ENCODE measurements at regions not wholly inside any gene's neighbourhood (a gene's known extent, or its start where the extent isn't known, plus 50 kb on each side); places are given as distances from the start of the nearest gene placed in this dataset.

- Histone ChIP-seq H3K4me2 (ENCODE audit: control insufficient read depth, extremely low read depth, insufficient read depth, low read depth, low read length) (no peak overlapping the region), H3K36me3 (ENCODE audit: control insufficient read depth in 2 of 2, extremely low read depth in 1 of 2, insufficient read depth in 2 of 2, low read length in 2 of 2) (no peaks in the 10 kb centered on the region), H3K27ac (ENCODE audit: control insufficient read depth, insufficient read depth, low read length) (no peak overlapping the region), H3K9me1 (ENCODE audit: control insufficient read depth, extremely low read depth, insufficient read depth, low read length) (no peaks in the 10 kb centered on the region), H3K9ac (ENCODE audit: control insufficient read depth, extremely low read depth, insufficient read depth, low read length) (no peak overlapping the region), H3K27me3 (ENCODE audit: control insufficient read depth, extremely low read depth, insufficient read depth, low read length) (peaks cover 16% of the 10 kb centered on the region), H3K4me3 (ENCODE audit: control insufficient read depth in 2 of 3, extremely low read depth in 1 of 3, insufficient read depth in 2 of 3, low read depth in 1 of 3, low read length in 3 of 3) (no peak overlapping the region), H3K9me3 (ENCODE audit: control insufficient read depth, low read depth, low read length) (no peaks in the 10 kb centered on the region), H4K20me1 (ENCODE audit: control insufficient read depth, extremely low read depth, insufficient read depth, low read length) (no peaks in the 10 kb centered on the region), H3K4me1 (ENCODE audit: control insufficient read depth, extremely low read depth, insufficient read depth, low read length) (no peaks in the 10 kb centered on the region), H2AFZ (ENCODE audit: control insufficient read depth, low read length) (no peak overlapping the region), H3K79me2 (ENCODE audit: control insufficient read depth, insufficient read depth, low read length) (no peaks in the 10 kb centered on the region)
- dilution Hi-C loops (cut with MboI; ENCODE audit: extremely low pct_ligation_motif_present, low sequenced_read_pairs): no loop called here
- no peak for FAIRE-seq
- DNase-seq (ENCODE audit: low read depth, low spot score): no peak
- TF ChIP-seq CTCF (optimal IDR thresholded peaks at IDR 0.05 in 1 of 3, IDR thresholded peaks at IDR 0.05 in 1 of 3, conservative IDR thresholded peaks at IDR 0.05 in 1 of 3; ENCODE audit: extremely low read depth in 1 of 3, insufficient read depth in 2 of 3, low read length in 3 of 3) (no peak), EZH2 (IDR thresholded peaks at IDR 0.05; ENCODE audit: low read length) (no peak)
Measured at GRCh38 chr10:91040343-91040742, 119.5 kb upstream of the ANKRD1 start.

DNA sequence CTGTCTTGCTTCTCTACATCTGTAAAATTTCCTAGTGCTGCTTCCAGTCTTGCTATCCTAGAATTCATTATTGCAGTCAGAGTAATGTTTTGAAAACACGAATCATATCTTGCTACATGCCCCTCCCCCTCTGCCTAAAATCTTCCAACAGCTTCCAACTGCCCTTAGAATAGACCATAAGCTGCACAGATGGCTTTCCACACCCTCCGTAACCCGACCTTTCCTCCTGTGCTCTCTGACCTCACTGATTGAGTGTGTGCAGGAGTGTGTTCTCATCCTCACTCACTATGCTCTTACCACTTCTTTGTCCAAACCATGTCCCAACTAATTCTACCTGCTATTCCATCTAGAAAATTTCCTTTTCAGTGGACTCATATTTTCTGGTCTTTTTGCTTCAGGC lies 121.2 kb upstream of the ANKRD1 start:
- Histone ChIP-seq H4K20me1 (ENCODE audit: control insufficient read depth, extremely low read depth, insufficient read depth, low read length) (no peaks in the 10 kb centered on the region), H3K27me3 (ENCODE audit: control insufficient read depth, extremely low read depth, insufficient read depth, low read length) (peaks cover 17% of the 10 kb centered on the region), H3K79me2 (ENCODE audit: control insufficient read depth, insufficient read depth, low read length) (no peaks in the 10 kb centered on the region), H3K4me3 (ENCODE audit: control insufficient read depth in 2 of 3, extremely low read depth in 1 of 3, insufficient read depth in 2 of 3, low read depth in 1 of 3, low read length in 3 of 3) (no peak overlapping the region), H3K4me2 (ENCODE audit: control insufficient read depth, extremely low read depth, insufficient read depth, low read depth, low read length) (no peak overlapping the region), H2AFZ (ENCODE audit: control insufficient read depth, low read length) (no peak overlapping the region), H3K36me3 (ENCODE audit: control insufficient read depth in 2 of 2, extremely low read depth in 1 of 2, insufficient read depth in 2 of 2, low read length in 2 of 2) (no peaks in the 10 kb centered on the region), H3K4me1 (ENCODE audit: control insufficient read depth, extremely low read depth, insufficient read depth, low read length) (no peaks in the 10 kb centered on the region), H3K9me3 (ENCODE audit: control insufficient read depth, low read depth, low read length) (no peaks in the 10 kb centered on the region), H3K9me1 (ENCODE audit: control insufficient read depth, extremely low read depth, insufficient read depth, low read length) (no peaks in the 10 kb centered on the region), H3K27ac (ENCODE audit: control insufficient read depth, insufficient read depth, low read length) (no peak overlapping the region), H3K9ac (ENCODE audit: control insufficient read depth, extremely low read depth, insufficient read depth, low read length) (no peak overlapping the region)
- TF ChIP-seq CTCF (optimal IDR thresholded peaks at IDR 0.05 in 1 of 3, IDR thresholded peaks at IDR 0.05 in 1 of 3, conservative IDR thresholded peaks at IDR 0.05 in 1 of 3; ENCODE audit: extremely low read depth in 1 of 3, insufficient read depth in 2 of 3, low read length in 3 of 3) (no peak), EZH2 (IDR thresholded peaks at IDR 0.05; ENCODE audit: low read length) (no peak)
- dilution Hi-C loops (cut with MboI; ENCODE audit: extremely low pct_ligation_motif_present, low sequenced_read_pairs): no loop called here
- FAIRE-seq: no peak
- no peak for DNase-seq (ENCODE audit: low read depth, low spot score)

Measured in keratinocyte (primary cell).